ENCODE measurements at regions not wholly inside any gene's neighbourhood (a gene's known extent, or its start where the extent isn't known, plus 50 kb on each side); places are given as distances from the start of the nearest gene placed in this dataset.

GRCh38 chr4:116520886-116521285 lies 564.5 kb downstream of the TRAM1L1 start:
- Mint-ChIP-seq H3K9me3 (ENCODE audit: unreplicated experiment) (no peaks in the 10 kb centered on the region), H3K27ac (ENCODE audit: unreplicated experiment) (no peak overlapping the region), H3K4me1 (ENCODE audit: low read depth, unreplicated experiment) (no peaks in the 10 kb centered on the region), H3K4me3 (ENCODE audit: unreplicated experiment) (no peak overlapping the region), H3K27me3 (ENCODE audit: insufficient read depth, unreplicated experiment) (no peaks in the 10 kb centered on the region), H3K36me3 (ENCODE audit: insufficient read depth, unreplicated experiment) (no peaks in the 10 kb centered on the region)
- ChIA-PET CTCF (no interaction called here), POLR2A (no interaction called here)
- H3K4me3 ChIP-seq (ENCODE audit: low read depth, low read length), result no peak overlapping the region
- no peaks in the 10 kb centered on the region for H3K27me3 ChIP-seq (replicated peaks; ENCODE audit: control insufficient read depth, insufficient read depth, low read length)
- no peaks in the 10 kb centered on the region for H3K36me3 ChIP-seq (ENCODE audit: control insufficient read depth, insufficient read depth, low read length)
- H3K4me1 ChIP-seq, result no peaks in the 10 kb centered on the region
- TF ChIP-seq CTCF (IDR thresholded peaks at IDR 0.05; ENCODE audit: insufficient read depth in 1 of 2, low read depth in 1 of 2, low read length in 1 of 2, severe bottlenecking in 1 of 2, unreplicated experiment in 1 of 2), result no peak
- no peaks in the 10 kb centered on the region for H3K9me3 ChIP-seq
- no TSS peak for BruUV-seq (replicated peaks)
- intact Hi-C loops (cut with micrococcal nuclease; ENCODE audit: unreplicated experiment), result no loop called here
- DNase-seq, result no peak

- no peak for DNase-seq
- H3K27ac Mint-ChIP-seq (ENCODE audit: unreplicated experiment), result no peak overlapping the region
- no peaks in the 10 kb centered on the region for H3K4me1 Mint-ChIP-seq (ENCODE audit: low read depth, unreplicated experiment)
- no peaks in the 10 kb centered on the region for H3K27me3 Mint-ChIP-seq (ENCODE audit: insufficient read depth, unreplicated experiment)
- intact Hi-C loops (cut with micrococcal nuclease; ENCODE audit: unreplicated experiment), result no loop called here
- Histone ChIP-seq H3K4me3 (ENCODE audit: low read depth, low read length) (no peak overlapping the region), H3K4me1 (peaks cover 3% of the 10 kb centered on the region; the same call in 1 of the 2 replicates), H3K27me3 (replicated peaks; ENCODE audit: control insufficient read depth, insufficient read depth, low read length) (no peaks in the 10 kb centered on the region), H3K36me3 (ENCODE audit: control insufficient read depth, insufficient read depth, low read length) (no peaks in the 10 kb centered on the region), H3K9me3 (0 out of 2 replicates have a peak, but pooled peaks cover 5% of the 10 kb centered on the region)
- BruUV-seq (replicated peaks), result no TSS peak
- H3K4me3 Mint-ChIP-seq (ENCODE audit: unreplicated experiment), result no peak overlapping the region
- peaks cover 9% of the 10 kb centered on the region for H3K9me3 Mint-ChIP-seq (ENCODE audit: unreplicated experiment)
- CTCF ChIA-PET, result no interaction called here
- POLR2A ChIA-PET, result no interaction called here
- H3K36me3 Mint-ChIP-seq (ENCODE audit: insufficient read depth, unreplicated experiment), result no peaks in the 10 kb centered on the region
- no peak for TF ChIP-seq CTCF (IDR thresholded peaks at IDR 0.05; ENCODE audit: insufficient read depth in 1 of 2, low read depth in 1 of 2, low read length in 1 of 2, severe bottlenecking in 1 of 2, unreplicated experiment in 1 of 2)
Observed at GRCh38 chr4:116516711-116517110, 568.7 kb downstream of the TRAM1L1 start.

GRCh38 chr4:116515959-116516358 lies 569.4 kb downstream of the TRAM1L1 start:
- no peak for TF ChIP-seq CTCF (IDR thresholded peaks at IDR 0.05; ENCODE audit: insufficient read depth in 1 of 2, low read depth in 1 of 2, low read length in 1 of 2, severe bottlenecking in 1 of 2, unreplicated experiment in 1 of 2)

More at GRCh38 chr4:116515959-116516358, 569.4 kb downstream of the TRAM1L1 start:
- Mint-ChIP-seq H3K4me1 (ENCODE audit: low read depth, unreplicated experiment) (no peaks in the 10 kb centered on the region), H3K27me3 (ENCODE audit: insufficient read depth, unreplicated experiment) (no peaks in the 10 kb centered on the region), H3K4me3 (ENCODE audit: unreplicated experiment) (no peak overlapping the region), H3K36me3 (ENCODE audit: insufficient read depth, unreplicated experiment) (no peaks in the 10 kb centered on the region), H3K27ac (ENCODE audit: unreplicated experiment) (no peak overlapping the region), H3K9me3 (ENCODE audit: unreplicated experiment) (peaks cover 9% of the 10 kb centered on the region)
- no peaks in the 10 kb centered on the region for H3K36me3 ChIP-seq (ENCODE audit: control insufficient read depth, insufficient read depth, low read length)
- DNase-seq, result peak; percentile 29 to 46
- CTCF ChIA-PET, result no interaction called here
- no TSS peak for BruUV-seq (replicated peaks)
- H3K27me3 ChIP-seq (replicated peaks; ENCODE audit: control insufficient read depth, insufficient read depth, low read length), result no peaks in the 10 kb centered on the region
- H3K4me1 ChIP-seq, result peaks cover 3% of the 10 kb centered on the region; the same call in 1 of the 2 replicates
- H3K4me3 ChIP-seq (ENCODE audit: low read depth, low read length), result no peak overlapping the region
- 0 out of 2 replicates have a peak, but pooled peaks cover 5% of the 10 kb centered on the region for H3K9me3 ChIP-seq
- POLR2A ChIA-PET, result no interaction called here
- intact Hi-C loops (cut with micrococcal nuclease; ENCODE audit: unreplicated experiment), result no loop called here
